ENCODE measurements at regions not wholly inside any gene's neighbourhood (a gene's known extent, or its start where the extent isn't known, plus 50 kb on each side); places are given as distances from the start of the nearest gene placed in this dataset.

DNA sequence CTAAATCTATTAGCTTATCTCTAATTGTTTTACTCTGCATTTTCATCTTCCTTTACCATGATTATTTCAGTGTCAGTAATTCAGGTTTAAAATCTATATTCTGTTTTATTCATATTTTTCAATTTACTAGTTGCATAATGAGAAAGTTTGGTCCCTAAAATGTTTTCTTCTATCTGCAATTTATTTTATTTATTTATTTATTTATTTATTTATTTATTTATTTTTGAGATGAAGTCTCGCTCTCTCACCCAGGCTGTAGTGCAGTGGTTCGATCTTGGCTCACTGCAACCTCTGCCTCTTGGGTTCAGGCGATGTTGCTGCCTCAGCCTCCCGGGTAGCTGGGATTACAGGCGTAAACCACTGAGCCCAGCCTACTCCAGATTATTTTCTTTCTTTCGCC is 1597.3 kb downstream of the CDH8 start:
- no peak for TF ChIP-seq TAF1 (IDR thresholded peaks at IDR 0.05; ENCODE audit: borderline replicate concordance, insufficient read depth, low read length)
- no peak for TF ChIP-seq POLR2AphosphoS5 (IDR thresholded peaks at IDR 0.05; ENCODE audit: low read depth, low read length)
- TF ChIP-seq REST (IDR thresholded peaks at IDR 0.05; ENCODE audit: insufficient read depth in 1 of 2, low read depth in 2 of 2, low read length in 2 of 2): no peak
- TF ChIP-seq SIN3A (IDR thresholded peaks at IDR 0.05; ENCODE audit: borderline replicate concordance, insufficient read depth, low read length): no peak
- no peak for TF ChIP-seq FOXP2 (optimal IDR thresholded peaks at IDR 0.05; ENCODE audit: borderline replicate concordance, extremely low read depth, extremely low read length, insufficient read depth)

DNA sequence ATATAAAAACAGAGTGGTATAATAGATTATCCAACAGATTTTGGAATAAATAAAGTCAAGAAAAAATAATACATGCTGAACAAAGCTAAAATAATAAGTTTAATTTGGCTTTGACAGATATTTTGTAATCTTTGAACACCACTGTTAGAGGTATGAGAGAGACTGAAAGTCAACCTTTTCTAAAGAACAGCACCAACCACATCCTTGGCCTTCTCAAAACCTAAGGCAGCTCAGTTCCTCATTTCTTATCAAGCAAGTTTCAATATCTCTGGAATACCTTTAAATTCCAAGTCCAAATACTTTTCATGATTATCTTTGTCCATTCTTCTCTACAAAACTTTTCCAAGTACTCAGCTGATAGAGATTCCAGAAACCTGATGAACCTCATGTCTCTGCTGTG is 1603.8 kb downstream of the CDH8 start:
- TF ChIP-seq POLR2AphosphoS5 (IDR thresholded peaks at IDR 0.05; ENCODE audit: low read depth, low read length) (no peak), SIN3A (IDR thresholded peaks at IDR 0.05; ENCODE audit: borderline replicate concordance, insufficient read depth, low read length) (no peak), FOXP2 (optimal IDR thresholded peaks at IDR 0.05; ENCODE audit: borderline replicate concordance, extremely low read depth, extremely low read length, insufficient read depth) (no peak), REST (IDR thresholded peaks at IDR 0.05; ENCODE audit: insufficient read depth in 1 of 2, low read depth in 2 of 2, low read length in 2 of 2) (no peak), TAF1 (IDR thresholded peaks at IDR 0.05; ENCODE audit: borderline replicate concordance, insufficient read depth, low read length) (no peak)

DNA sequence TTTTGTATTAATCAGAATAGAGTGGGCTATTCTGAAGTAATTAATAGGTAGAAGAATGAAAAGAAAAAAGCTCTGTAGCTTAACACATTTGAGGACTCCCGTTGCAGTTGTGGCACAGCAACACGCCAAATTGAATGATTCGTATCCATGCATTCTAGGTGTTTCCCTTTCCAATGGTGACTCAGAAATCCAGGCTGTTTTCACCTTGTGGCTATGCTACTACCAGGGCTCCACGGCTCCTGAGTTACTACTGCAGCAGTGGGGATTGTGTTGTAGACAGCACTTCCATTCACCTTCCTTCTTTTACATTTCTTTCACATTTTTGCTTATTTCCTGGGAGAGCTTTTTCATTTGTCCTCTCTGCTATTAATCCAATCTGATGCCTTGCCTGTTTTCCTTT is 1616.4 kb downstream of the CDH8 start:
- TF ChIP-seq REST (IDR thresholded peaks at IDR 0.05; ENCODE audit: insufficient read depth in 1 of 2, low read depth in 2 of 2, low read length in 2 of 2): no peak
- TF ChIP-seq POLR2AphosphoS5 (IDR thresholded peaks at IDR 0.05; ENCODE audit: low read depth, low read length): no peak
- TF ChIP-seq SIN3A (IDR thresholded peaks at IDR 0.05; ENCODE audit: borderline replicate concordance, insufficient read depth, low read length): no peak
- no peak for TF ChIP-seq TAF1 (IDR thresholded peaks at IDR 0.05; ENCODE audit: borderline replicate concordance, insufficient read depth, low read length)
- TF ChIP-seq FOXP2 (optimal IDR thresholded peaks at IDR 0.05; ENCODE audit: borderline replicate concordance, extremely low read depth, extremely low read length, insufficient read depth): no peak

GRCh38 chr16:60414613-60415012 is 1621.6 kb downstream of the CDH8 start:
- TF ChIP-seq SIN3A (IDR thresholded peaks at IDR 0.05; ENCODE audit: borderline replicate concordance, insufficient read depth, low read length): no peak
- no peak for TF ChIP-seq TAF1 (IDR thresholded peaks at IDR 0.05; ENCODE audit: borderline replicate concordance, insufficient read depth, low read length)
- no peak for TF ChIP-seq REST (IDR thresholded peaks at IDR 0.05; ENCODE audit: insufficient read depth in 1 of 2, low read depth in 2 of 2, low read length in 2 of 2)
- TF ChIP-seq FOXP2 (optimal IDR thresholded peaks at IDR 0.05; ENCODE audit: borderline replicate concordance, extremely low read depth, extremely low read length, insufficient read depth): no peak
- TF ChIP-seq POLR2AphosphoS5 (IDR thresholded peaks at IDR 0.05; ENCODE audit: low read depth, low read length): no peak

GRCh38 chr16:60413969-60414368 is 1622.3 kb downstream of the CDH8 start:
- TF ChIP-seq FOXP2 (optimal IDR thresholded peaks at IDR 0.05; ENCODE audit: borderline replicate concordance, extremely low read depth, extremely low read length, insufficient read depth) (no peak), SIN3A (IDR thresholded peaks at IDR 0.05; ENCODE audit: borderline replicate concordance, insufficient read depth, low read length) (no peak), REST (IDR thresholded peaks at IDR 0.05; ENCODE audit: insufficient read depth in 1 of 2, low read depth in 2 of 2, low read length in 2 of 2) (no peak), TAF1 (IDR thresholded peaks at IDR 0.05; ENCODE audit: borderline replicate concordance, insufficient read depth, low read length) (no peak), POLR2AphosphoS5 (IDR thresholded peaks at IDR 0.05; ENCODE audit: low read depth, low read length) (no peak)

Data from PFSK-1 (cell line).